T-helper 1 cell treated with Interleukin-12 subunit alpha and Interleukin-12 subunit beta and Interleukin-4 antibody, amounts not matched to agents 30 ng/mL and 1 ng/mL, for 36 hours (primary cell): ENCODE measurements at regions not wholly inside any gene's neighbourhood (a gene's known extent, or its start where the extent isn't known, plus 50 kb on each side); places are given as distances from the start of the nearest gene placed in this dataset.
"Not testable (repeated sequence)": the region's sequence is repeated elsewhere in the genome, so short reads cannot be mapped to it uniquely, and the experiment has no call there.

Source experiments
- intact Hi-C: fragments of 100-400 bp; cut with micrococcal nuclease; formaldehyde crosslinking; loops from one replicate; pipeline ENCODE4 v1.15.1; 2024

DNA sequence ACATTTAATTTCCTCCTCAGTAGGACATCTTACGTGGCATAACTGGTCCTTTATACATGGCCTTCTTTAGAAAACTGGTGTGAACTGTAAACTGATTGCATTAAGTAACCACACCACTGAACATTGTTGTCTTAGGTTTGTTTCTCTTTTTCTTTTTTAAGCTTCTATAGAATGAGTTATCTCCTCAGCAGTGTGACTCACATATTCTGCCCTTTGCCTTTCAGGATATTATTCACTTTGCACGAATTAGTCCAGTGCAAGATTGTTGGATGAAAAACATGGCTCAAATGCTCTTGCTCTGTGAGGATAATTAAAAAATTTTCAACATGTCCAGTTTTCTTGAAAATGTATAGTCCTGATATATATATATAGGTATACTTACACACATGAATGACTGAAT is 147.6 kb downstream of the KBTBD8 start:
- intact Hi-C loops: no loop called here

DNA sequence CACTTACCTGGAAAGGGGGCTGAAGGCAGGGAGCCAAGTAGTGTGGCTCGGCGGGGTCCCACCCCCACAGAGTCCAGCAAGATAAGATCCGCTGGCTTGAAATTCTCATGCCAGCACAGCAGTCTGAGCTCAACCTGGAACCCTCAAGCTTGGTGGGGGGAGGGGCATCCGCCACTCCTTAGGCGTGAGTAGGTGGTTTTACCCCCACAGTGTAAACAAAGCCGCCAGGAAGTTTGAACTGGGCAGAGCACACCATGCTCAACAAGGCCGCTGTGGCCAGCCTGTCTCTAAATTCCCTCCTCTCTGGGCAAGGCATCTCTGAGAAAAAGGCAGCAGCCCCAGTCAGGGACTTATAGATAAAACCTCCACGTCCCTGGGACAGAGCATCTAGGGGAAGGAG is 156.3 kb downstream of the KBTBD8 start:
- intact Hi-C loops: no loop called here

DNA sequence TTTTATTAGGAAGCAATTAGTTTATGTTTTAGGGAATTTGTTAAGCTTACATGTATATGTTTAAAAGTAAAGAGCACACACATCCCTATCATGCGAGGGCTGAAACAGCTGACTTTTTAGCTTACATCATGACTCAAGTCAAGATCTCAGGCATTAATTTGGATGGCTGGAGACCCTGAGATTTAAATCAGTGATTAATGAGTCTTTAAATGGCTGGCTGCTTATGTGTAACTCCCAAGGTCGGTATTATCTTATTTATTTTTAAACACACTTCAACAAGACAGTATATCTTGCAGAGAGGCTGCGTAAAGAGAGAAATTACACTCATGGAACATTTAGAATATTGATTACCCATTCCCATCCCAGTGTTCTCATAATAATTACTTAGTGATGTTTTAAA is 169.4 kb downstream of the KBTBD8 start:
- intact Hi-C loops: no loop called here

DNA sequence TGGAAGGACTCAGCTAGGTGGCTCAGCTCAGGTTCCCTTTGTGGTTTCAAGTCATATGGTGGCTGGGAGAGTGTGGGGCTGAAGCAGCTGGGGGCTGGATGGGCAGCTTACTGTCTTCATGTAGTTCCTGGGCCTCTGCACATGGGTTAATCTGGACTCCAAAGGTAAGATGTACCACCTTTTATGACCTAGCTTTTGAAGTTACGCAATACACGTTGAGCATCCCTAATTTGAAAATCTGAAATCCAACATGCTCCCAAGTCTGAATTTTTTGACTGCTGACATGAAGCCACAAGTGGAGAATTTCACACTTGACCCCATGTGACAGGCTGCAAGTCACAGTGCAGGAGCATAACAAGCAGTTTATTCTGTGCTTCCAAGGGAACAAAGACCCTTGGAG is 173.7 kb downstream of the KBTBD8 start:
- intact Hi-C loops: no loop called here

DNA sequence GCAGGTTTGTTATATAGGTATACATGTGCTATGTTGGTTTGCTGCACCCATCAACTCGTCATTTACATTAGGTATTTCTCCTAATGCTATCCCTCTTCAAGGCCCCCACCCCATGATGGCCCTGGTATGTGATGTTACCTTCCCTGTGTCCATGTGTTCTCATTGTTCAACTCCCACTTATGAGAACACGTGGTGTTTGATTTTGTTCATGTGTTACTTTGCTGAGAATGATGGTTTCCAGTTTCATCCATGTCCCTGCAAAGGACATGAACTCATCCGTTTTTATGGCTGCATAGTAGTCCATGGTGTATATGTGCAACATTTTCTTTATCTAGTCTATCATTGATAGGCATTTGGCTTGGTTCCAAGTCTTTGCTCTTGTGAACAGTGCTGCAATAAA is 175.0 kb downstream of the KBTBD8 start:
- intact Hi-C loops: not testable (repeated sequence)

DNA sequence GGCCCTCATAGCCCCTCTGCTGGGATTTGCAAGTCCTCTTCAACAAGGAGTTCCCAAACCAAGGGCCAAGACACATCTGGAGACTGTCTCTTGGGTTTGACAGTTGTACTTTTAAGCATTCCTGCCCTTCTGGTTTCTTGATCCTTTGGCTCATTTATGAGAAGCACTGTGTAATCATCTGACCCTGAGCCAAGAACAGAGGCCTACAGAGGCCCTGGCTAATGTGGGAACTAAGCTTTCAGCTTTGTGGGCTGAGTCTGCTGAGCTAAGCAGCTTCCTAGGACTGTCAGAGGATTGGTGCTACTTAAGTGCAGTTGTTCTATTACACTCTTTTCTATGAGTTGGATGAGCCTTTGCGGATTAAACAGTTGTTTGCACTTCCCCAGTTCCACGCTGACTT is 178.3 kb downstream of the KBTBD8 start:
- intact Hi-C loops: no loop called here

DNA sequence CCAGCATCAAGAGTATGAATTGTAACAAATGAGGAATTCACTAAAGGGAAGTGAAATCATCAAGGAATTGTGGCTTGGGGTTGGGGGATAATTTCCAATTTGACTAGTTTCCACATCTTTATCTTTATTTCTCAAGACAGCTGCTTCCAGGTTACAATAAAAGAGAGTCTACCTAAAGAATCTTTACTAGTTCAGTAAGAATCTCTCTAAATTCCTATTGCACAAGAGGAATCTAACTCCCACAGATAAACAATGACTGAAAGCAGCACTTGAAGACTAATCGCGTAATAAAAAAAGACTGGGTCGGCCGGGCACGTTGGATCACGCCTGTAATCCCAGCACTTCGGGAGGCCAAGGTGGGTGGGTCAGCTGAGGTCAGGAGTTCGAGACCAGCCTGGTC is 194.4 kb downstream of the KBTBD8 start:
- intact Hi-C loops: no loop called here

DNA sequence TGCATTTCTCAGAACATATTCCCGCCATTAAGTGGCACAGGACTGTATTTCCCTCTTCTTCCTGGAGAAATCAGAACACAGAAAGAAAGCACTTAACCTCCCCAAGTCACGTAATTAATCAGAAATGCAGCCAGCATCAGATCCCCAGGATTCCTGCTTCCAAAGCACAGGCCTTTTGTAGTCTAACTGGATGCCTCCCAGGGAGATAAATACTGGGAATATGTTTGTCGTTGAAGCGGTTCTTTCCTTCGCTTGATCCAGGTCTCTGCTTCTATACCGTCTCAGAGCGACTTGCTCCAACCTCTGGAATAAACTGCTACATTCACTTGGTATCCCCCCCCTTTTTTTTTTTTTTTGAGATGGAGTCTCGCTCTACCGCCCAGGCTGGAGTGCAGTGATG is 198.6 kb downstream of the KBTBD8 start:
- intact Hi-C loops: no loop called here

DNA sequence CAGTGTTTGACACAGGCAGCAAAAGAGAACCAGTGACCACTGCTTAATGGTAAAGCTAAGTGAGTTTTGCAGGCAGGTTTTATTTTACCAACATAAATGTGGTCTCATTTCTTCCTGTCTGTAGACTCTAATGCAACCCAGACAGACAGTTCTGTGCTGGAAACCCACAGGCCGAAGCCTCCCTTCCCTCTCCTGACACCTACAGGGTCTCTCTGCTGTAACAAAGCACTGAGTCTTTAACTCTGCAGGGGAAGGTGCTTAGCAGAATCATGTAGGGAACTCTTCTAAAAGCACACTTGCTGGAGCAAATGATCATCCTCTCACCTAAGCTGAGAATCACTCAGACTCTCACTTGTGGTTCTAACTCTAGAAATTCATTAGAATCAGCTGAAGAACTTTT is 200.3 kb downstream of the KBTBD8 start:
- intact Hi-C loops: no loop called here

DNA sequence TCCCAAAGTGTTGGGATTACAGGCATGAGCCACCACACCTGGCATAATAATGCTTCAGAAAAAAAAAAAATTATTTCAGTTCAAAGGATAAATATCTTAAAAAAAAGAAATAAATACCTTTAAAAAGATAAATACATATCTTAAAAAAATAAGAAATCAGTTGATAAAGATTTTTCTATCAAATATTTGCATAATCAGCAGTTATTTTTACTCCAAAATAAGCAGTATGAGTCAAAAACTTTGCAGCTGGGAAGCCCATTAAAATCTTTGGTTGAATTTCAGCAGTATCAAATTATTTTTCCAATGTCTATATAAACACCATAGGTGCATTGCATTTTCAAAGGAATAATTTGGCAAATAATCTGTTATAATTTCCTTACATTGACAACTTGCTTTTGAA is 202.5 kb downstream of the KBTBD8 start:
- intact Hi-C loops: no loop called here

DNA sequence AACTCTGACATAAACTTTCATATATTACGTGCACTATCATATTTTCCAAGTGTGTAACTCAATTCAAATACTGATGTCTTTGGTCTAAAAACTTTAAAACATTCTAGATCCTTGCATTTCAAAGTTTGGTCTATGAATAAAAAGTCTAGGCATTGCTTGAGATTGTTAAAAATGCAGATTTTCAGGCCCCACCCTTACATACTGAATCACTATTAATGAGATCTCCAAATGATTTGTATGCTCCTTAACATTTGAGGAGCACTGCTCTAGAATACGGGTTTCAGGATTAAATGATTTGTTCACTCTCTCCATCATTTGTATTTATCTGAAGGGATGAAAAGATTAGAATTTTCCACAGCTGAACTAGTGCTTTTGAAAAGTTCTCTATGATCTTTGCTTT is 202.9 kb downstream of the KBTBD8 start:
- intact Hi-C loops: no loop called here

DNA sequence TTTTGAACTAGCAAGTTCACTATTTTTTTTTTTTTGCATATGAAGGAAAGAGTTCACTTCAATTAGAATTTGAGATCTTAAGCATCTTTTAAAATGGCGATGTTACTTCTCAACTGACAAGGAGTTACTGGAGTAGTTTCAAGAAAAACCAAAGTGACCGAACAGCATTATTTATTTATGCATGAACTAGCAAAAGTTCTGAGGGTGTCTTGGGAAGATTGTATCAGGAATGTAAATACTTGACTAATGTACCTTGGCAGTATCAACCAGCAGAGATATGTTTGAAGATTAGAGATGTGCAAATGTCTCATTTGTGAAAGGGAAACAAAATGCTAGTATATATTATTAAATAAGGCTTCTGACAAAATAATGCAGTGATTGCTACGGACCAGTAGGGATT is 203.9 kb downstream of the KBTBD8 start:
- intact Hi-C loops: no loop called here

DNA sequence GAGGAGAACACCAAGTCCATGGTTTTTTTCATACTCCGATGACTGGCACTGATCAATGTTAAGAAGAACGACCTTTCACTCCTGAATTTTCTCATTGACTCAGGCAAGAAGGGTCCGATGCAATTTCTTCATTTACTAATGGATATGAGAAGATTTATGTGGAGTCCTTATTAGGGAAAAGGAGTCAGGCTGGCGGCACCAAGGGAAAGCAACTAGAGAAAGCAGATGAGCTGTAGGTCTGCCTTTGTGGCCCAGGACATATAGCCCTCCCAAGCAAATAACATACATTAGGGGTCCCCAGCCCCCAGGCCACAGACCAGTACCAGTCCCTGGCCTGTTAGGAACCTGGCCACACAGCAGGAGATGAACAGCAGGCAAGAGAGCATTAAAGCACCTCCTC is 206.8 kb downstream of the KBTBD8 start:
- intact Hi-C loops: no loop called here

DNA sequence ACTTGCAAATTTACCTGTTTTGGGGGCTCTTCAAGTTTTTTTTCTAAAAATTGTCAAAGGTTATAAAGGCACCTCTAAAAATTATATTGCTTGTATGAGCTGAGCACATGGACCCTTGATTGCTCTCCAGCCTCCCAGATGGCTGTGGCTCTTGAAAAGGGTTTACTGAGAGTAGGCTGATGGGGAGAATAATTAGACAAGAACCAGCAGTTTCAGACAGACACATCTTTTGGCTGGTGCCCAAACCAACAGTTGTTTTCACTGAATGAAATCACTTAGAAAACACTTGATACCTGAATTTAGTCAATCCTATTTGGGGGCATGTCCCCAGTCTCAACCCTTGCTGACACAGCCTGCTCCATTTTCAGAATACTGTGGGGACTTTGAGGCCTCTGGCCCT is 217.6 kb downstream of the KBTBD8 start:
- intact Hi-C loops: no loop called here

DNA sequence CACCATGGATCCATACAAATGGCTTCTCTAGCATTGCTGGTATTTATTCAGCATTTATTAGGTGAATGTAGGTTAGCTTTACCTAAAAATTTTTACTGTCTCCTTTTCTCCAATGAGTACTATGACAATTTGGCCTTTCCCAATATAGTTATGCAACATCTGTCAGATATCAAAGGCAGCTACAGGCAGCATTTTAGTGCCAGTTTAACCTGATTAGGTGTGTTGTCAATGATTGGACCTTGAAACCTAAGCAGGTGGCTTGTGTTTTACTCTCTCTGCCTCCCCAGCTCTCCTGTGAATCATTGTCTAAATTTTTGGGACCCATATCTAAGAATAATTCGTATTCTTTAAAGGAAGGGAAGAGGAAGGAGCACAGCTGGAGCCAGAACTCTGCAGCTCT is 228.9 kb downstream of the KBTBD8 start:
- intact Hi-C loops: no loop called here

DNA sequence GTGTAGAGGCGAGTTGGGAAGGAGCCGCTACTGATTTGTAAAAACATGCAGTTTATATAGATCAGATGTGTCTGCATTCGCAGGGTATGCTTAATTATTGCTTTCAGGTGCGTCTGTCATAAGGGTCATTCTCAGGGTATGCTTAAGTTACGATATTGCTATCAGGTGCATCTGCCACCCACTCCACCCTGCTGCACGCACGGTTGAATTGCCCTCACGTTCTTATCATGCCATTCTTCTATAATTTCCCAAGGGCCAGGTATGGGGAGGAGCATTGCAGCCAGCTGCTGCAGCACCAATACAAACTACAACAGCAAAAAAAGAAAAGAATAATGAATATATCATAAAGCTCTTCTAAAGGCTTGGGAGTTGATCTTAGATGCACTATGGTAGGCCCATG is 230.0 kb downstream of the KBTBD8 start:
- intact Hi-C loops: no loop called here

DNA sequence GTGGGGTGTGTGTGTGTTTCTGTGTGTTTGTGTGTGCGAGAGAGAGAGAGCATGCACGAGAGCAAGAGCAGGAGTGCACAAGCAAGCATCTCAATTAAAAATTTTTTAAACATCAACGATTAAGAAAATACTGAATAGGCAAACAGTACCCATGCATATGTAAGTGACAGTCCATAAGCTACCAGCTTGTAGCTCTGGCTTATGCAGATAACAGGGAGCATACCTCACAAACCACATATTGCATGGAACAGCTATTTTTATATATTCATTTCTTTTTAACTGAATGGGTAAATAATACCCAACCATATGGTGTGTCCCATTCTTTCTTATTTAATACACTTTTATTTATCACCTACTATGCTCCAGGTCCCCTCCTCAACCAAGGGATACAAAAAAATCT is 234.5 kb downstream of the KBTBD8 start:
- intact Hi-C loops: no loop called here

DNA sequence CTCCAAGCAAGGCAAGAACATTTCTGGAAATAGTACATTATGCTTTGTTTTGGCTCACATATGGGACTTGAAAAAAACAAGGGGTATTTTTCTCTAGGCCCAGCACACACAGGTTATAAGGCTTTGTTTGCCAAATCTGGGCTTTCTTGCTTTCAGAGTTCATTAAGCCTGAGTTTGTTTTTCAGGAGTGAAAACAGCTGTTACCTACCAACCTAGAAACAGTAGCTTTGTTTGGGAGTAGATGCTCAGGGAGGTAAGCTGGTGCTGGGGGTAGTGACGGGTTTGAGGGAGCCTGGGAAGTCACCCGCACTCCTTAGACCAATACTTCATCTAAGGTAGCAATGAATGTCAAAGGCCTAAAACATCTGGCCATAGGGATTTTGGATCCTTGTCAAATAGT is 241.2 kb downstream of the KBTBD8 start:
- intact Hi-C loops: no loop called here

DNA sequence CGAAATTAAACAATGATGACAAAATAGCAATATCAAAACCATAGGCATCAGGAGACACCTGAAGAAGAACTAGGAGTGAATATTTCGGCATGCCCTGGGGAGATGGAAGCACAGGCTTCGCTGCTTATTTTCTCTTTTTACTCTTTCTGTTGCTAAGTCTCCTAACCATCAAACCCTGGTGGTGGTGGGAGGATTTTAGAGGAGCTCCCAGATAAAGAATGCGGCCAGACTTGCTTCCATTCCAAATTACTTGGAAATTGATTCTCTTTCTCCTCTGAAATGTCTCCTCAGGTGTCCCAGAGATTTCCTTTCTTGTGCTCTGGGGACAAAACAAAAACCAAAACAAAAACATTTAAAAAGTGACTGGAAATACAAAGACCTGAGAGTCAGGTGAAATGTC is 243.0 kb downstream of the KBTBD8 start:
- intact Hi-C loops: no loop called here

DNA sequence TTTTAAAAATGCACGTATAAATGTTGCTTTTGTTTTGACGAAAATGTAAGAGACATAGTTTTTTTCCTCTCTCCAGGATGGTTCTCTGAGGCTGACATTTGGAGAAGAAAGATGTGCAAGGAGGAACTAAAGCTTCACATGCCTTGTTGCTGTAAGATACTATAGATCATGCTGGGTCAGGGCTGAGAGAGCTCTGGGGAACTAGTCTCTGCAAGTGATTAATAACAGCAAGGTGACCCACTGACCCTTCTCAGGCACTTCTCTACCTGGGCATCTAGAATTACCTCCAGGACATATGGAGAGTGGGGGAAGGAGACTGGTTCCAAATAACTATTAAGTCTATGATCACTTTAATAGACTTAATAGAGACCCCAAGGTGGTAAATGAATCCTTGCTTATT is 246.0 kb downstream of the KBTBD8 start:
- intact Hi-C loops: no loop called here

DNA sequence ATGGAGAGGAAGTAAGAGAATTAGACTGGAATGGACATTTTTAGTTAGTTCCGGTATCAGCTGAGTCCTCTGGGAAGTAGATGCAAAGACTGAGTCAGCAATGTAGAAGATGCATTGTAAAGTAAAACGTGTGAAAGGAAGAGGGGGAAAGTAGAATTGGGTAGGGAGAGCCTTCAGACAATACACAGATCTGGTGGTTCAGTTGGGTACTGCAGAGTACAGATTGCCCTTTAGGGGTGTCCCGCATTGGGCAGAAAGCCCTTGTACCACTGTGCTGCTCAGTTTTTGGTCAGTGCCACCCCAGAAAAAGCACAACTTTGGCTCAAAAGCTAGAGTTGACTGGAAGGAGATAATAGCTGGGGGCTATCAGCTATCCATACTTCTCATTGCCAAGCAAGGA is 247.4 kb downstream of the KBTBD8 start:
- intact Hi-C loops: no loop called here

DNA sequence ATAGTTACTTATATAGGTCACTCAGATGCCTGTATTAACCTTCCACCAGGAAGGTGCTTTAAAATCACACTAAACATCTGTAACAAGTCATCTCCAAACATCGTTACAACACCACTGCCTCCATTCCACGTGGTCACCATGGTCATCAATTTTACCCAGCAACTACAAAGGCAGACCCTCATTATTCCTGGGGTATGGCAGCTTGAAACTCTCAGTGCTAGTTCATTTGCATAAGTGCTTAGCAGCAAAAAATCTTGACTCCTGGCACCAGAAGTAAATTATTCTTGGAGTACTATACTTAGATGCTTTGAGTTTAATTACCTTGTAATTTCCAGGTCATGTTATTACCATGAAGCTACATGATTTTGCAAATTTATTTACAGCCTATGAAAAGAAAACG is 250.6 kb downstream of the KBTBD8 start:
- intact Hi-C loops: no loop called here

DNA sequence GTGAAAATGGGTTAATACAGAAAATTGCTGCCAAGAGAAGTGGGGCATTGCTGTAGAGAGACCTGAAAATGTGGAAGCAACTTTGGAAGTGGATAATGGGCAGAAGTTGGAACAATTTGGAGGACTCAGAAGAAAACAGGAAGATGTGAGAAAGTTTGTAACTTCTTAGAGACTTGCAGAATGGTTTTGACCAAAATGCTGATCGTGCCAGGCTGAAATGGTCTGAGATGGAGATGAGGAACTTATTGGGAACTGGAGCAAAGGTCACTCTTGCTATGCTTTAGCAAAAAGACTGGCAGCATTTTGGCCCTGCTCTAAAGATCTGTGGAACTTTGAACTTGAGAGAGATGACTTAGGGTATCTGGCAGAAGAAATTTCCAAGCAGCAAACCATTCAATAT is 254.8 kb downstream of the KBTBD8 start:
- intact Hi-C loops: not testable (repeated sequence)

DNA sequence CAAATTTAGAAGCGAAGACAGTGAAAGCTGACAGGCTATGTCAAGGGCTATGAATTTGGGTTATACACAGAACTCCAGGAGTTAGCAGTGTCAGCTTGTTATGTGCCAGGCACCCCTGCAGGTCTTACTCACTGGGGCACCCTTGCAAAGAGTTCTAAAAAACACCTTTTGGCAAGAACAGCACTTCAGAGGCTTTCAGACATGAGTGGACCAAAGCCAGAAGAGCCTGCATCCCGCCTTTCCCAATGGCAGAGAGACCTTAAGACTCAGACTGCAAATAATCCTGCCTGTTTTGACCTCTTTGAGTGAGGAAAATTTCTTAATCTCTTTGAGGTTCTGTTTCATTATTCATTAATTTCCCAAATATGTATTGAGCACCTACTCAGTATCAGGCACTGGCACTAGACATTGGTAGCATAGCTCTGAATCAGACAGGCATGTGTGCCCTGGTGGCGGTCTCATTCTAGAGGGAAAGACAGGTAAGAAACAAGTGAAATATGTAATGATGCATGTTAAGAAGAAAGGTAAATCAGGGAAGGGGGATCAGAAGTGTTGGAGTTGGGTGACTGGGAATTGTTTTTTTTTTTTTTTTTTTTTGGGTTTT is 280.0 kb downstream of the KBTBD8 start:
- intact Hi-C loops: no loop called here
